ENCODE measurements at regions not wholly inside any gene's neighbourhood (a gene's known extent, or its start where the extent isn't known, plus 50 kb on each side); places are given as distances from the start of the nearest gene placed in this dataset.

DNA sequence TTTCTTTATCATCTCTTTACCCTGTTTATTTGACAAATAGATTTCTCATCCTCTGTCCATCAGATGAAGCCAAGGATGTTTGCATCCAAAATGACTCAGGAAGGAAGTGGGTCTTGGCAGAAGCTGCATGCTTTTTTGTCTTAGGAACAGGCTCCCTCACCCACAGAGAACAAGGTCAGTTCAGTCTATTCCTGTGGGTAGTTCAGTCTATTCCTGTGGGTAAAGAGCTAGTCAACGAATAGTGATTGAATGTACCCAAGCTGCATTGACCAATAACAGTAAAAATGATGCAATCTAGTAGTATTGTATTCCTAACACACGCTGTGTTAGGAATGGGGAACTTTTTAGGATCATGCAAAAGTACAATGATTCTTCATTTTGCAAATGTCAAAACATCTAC, 290.8 kb upstream of the TANK start:
- FAIRE-seq (no peak), ATAC-seq (peak; percentile 47 to 70; a peak in 3 of 6 replicates), DNase-seq (ENCODE audit: low read depth in 1 of 2, low spot score in 1 of 2) (peak in 1 of 2 experiments; percentile 46)
- peaks cover 27% of the 10 kb centered on the region for H3K4me1 ChIP-seq
- peak overlapping the region in 1 of 2 experiments; percentile 41; a peak in 2 of 6 replicates for H3K27ac ChIP-seq
- peak overlapping the region; percentile 22 for H3K4me2 ChIP-seq
- H3K4me3 ChIP-seq: no peak overlapping the region
- WGBS (ENCODE audit: missing lambda C conversion rate): 10% methylated on average over 2 of the region's 2 CpGs
- POLR2A ChIA-PET: no interaction called here
- TF ChIP-seq, protein P1, sequence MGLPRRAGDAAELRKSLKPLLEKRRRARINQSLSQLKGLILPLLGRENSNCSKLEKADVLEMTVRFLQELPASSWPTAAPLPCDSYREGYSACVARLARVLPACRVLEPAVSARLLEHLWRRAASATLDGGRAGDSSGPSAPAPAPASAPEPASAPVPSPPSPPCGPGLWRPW (IDR thresholded peaks at IDR 0.05): no peak
- peak; percentile 52 to 85; a peak in 3 of 4 replicates for TF ChIP-seq CEBPB (IDR thresholded peaks at IDR 0.05)
- no peaks in the 10 kb centered on the region for H3K9me3 ChIP-seq
- CTCF ChIA-PET: no interaction called here

DNA sequence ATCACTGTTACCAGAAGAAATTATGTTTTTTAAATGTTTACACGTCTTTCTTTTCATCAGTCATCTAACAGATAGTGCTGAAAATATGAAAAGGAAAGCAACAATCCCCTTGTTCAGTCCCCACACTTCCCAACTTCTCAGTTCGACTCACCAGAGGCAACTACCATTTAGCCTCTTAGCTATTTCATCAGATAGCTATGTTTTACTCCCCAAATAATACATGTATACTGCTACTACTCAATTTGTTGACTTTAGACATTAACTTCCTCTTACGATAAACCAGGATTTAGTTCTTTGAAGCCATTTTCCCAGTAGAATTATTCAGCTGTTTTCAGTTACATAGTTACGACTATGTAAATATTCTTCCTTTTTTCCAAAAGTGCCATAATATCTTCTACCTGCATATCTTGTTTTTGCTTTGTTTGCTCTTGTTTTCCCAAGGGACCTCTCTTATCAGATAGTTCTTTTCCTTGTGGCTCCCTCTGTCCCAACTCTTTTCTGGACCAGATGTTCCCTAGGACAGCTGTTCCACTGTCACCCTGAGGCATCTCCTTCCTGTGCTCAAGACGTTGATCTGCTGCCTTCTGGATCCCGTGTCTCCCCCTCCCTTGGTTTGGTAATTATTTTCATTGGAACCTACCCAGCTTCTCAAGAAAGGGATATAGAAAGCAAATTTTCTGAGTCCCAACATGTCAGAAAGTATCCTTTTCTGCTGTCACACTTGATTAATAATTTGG, 289.3 kb upstream of the TANK start:
- peak in 1 of 2 experiments; percentile 18 for DNase-seq (ENCODE audit: low read depth in 1 of 2, low spot score in 1 of 2)
- TF ChIP-seq EHF (CRISPR knock-in tag; IDR thresholded peaks at IDR 0.05): no peak
- TF ChIP-seq CBX8 (IDR thresholded peaks at IDR 0.05): no peak
- no peak for TF ChIP-seq RCOR1 (IDR thresholded peaks at IDR 0.05; ENCODE audit: low read depth, low read length)
- no peak for TF ChIP-seq POLR2AphosphoS2 (conservative IDR thresholded peaks at IDR 0.05; ENCODE audit: low read length)
- no peak for TF ChIP-seq CBX2 (IDR thresholded peaks at IDR 0.05; ENCODE audit: borderline replicate concordance, low read depth)
- TF ChIP-seq EHMT2 (IDR thresholded peaks at IDR 0.05; ENCODE audit: low read depth): no peak
- no peak overlapping the region for H3K4me3 ChIP-seq
- H3K27ac ChIP-seq: peak overlapping the region; percentile 20 to 41; a peak in 3 of 6 replicates
- peaks cover 27% of the 10 kb centered on the region for H3K4me1 ChIP-seq
- 23% methylated on average over 6 of the region's 6 CpGs for WGBS (ENCODE audit: missing lambda C conversion rate)
- no peak for FAIRE-seq
- ATAC-seq: 0 out of 6 replicates have a peak, but pooled peaks of 1 of the 2 experiments have one; percentile 36
- POLR2A ChIA-PET: no interaction called here
- CTCF ChIA-PET: interaction anchor here (0.7 to 1.7 kb wide), 4 partner anchors 11 to 34 kb away, joined by 3 to 4 read pairs (median 4); no protein-coding TSS in a partner anchor
- no peaks in the 10 kb centered on the region for H3K9me3 ChIP-seq
- H3K4me2 ChIP-seq: peak overlapping the region; percentile 22

DNA sequence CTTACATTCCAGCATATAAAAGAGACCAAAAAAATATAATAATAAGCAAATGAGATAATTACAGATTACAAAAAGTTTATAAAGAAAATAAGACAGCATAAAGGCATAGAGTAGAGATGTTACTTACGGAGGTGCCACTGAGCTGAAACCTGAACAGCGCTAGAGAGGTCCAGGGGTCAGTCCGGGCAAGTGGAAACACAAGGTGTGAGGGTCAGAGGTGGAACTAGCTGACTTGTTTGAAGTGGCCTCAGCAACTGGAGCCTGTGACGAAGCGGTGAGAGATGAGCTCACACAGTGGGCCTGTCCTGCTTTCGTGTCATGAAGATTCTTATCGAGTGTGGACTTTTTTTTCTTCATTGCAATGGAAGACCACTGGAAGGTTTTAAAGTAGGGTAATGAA, 288.3 kb upstream of the TANK start:
- Histone ChIP-seq H3K4me3 (no peak overlapping the region), H3K27ac (no peak overlapping the region; a peak in 1 of 6 replicates), H3K4me1 (peaks cover 31% of the 10 kb centered on the region), H3K9me3 (no peaks in the 10 kb centered on the region), H3K4me2 (no peak overlapping the region)
- 92% methylated on average over 7 of the region's 7 CpGs for WGBS (ENCODE audit: missing lambda C conversion rate)
- FAIRE-seq (no peak), ATAC-seq (no peak), DNase-seq (ENCODE audit: low read depth in 1 of 2, low spot score in 1 of 2) (no peak)
- ChIA-PET POLR2A (no interaction called here), CTCF (interaction anchor here (1.7 kb wide), 2 partner anchors 23 to 33 kb away, joined by 3 to 4 read pairs; no protein-coding TSS in a partner anchor)
- TF ChIP-seq KDM1A (IDR thresholded peaks at IDR 0.05; ENCODE audit: low read depth): no peak
- no peak for TF ChIP-seq SMC3 (IDR thresholded peaks at IDR 0.05)
- TF ChIP-seq RAD21 (conservative IDR thresholded peaks at IDR 0.05 in 1 of 2, IDR thresholded peaks at IDR 0.05 in 1 of 2): no peak
- TF ChIP-seq ZFP36 (IDR thresholded peaks at IDR 0.05; ENCODE audit: borderline replicate concordance, partially characterized antibody): no peak
- TF ChIP-seq, protein P2, sequence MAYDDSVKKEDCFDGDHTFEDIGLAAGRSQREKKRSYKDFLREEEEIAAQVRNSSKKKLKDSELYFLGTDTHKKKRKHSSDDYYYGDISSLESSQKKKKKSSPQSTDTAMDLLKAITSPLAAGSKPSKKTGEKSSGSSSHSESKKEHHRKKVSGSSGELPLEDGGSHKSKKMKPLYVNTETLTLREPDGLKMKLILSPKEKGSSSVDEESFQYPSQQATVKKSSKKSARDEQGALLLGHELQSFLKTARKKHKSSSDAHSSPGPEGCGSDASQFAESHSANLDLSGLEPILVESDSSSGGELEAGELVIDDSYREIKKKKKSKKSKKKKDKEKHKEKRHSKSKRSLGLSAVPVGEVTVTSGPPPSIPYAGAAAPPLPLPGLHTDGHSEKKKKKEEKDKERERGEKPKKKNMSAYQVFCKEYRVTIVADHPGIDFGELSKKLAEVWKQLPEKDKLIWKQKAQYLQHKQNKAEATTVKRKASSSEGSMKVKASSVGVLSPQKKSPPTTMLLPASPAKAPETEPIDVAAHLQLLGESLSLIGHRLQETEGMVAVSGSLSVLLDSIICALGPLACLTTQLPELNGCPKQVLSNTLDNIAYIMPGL (CRISPR knock-in tag; IDR thresholded peaks at IDR 0.05; ENCODE audit: borderline replicate concordance): no peak
- TF ChIP-seq NR3C1 (IDR thresholded peaks at IDR 0.05): no peak
- no peak for TF ChIP-seq HDAC2 (IDR thresholded peaks at IDR 0.05)
- no peak for TF ChIP-seq FOSL2 (IDR thresholded peaks at IDR 0.05)
- TF ChIP-seq FOSL2 (CRISPR knock-in tag; IDR thresholded peaks at IDR 0.05): no peak
- no peak for TF ChIP-seq FOXS1 (CRISPR knock-in tag; IDR thresholded peaks at IDR 0.05)
- TF ChIP-seq, protein P1 (IDR thresholded peaks at IDR 0.05): no peak
- no peak for TF ChIP-seq EHF (CRISPR knock-in tag; IDR thresholded peaks at IDR 0.05)
- no peak for TF ChIP-seq ZC3H11A (IDR thresholded peaks at IDR 0.05)
- TF ChIP-seq BHLHE40 (IDR thresholded peaks at IDR 0.05; ENCODE audit: low read depth, low read length): no peak
- TF ChIP-seq, protein P3, sequence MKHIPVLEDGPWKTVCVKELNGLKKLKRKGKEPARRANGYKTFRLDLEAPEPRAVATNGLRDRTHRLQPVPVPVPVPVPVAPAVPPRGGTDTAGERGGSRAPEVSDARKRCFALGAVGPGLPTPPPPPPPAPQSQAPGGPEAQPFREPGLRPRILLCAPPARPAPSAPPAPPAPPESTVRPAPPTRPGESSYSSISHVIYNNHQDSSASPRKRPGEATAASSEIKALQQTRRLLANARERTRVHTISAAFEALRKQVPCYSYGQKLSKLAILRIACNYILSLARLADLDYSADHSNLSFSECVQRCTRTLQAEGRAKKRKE (CRISPR knock-in tag; IDR thresholded peaks at IDR 0.05; ENCODE audit: low read depth): no peak
